GM23338 (cell line): ENCODE measurements at regions not wholly inside any gene's neighbourhood (a gene's known extent, or its start where the extent isn't known, plus 50 kb on each side); places are given as distances from the start of the nearest gene placed in this dataset.

Experiments used
- CTCF ChIP-seq, 2 experiments: fragments of 200-600 bp in 1 of 2; sonication (generic) in 1 of 2; conservative IDR thresholded peaks; 2 replicates each; pipeline versions ENCODE4 v1.5.1 to v1.6.1; 2016 to 2017; ENCODE audit warnings: antibody characterized with exemption in 2 of 2, low read depth in 2 of 2, mild to moderate bottlenecking in 2 of 2, moderate library complexity in 1 of 2
- EZH2 ChIP-seq: fragments of 200-600 bp; sonication (generic); IDR thresholded peaks from one replicate; pipeline ENCODE4 v1.8.0; 2017; ENCODE audit warnings: antibody characterized with exemption, mild to moderate bottlenecking, low read depth; ENCODE audit not compliant: unreplicated experiment
- TF ChIP-seq, protein P1 (sequence below): IDR thresholded peaks from 2 replicates; pipeline ENCODE4 v1.6.1; 2016; ENCODE audit warnings: antibody characterized with exemption

- TF ChIP-seq CTCF (conservative IDR thresholded peaks at IDR 0.05; ENCODE audit: low read depth in 2 of 2) (no peak), EZH2 (no peak)
- TF ChIP-seq, protein P1, sequence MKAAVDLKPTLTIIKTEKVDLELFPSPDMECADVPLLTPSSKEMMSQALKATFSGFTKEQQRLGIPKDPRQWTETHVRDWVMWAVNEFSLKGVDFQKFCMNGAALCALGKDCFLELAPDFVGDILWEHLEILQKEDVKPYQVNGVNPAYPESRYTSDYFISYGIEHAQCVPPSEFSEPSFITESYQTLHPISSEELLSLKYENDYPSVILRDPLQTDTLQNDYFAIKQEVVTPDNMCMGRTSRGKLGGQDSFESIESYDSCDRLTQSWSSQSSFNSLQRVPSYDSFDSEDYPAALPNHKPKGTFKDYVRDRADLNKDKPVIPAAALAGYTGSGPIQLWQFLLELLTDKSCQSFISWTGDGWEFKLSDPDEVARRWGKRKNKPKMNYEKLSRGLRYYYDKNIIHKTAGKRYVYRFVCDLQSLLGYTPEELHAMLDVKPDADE, result no peak
Measured at GRCh38 chr5:8317335-8317734, 448.4 kb downstream of the MTRR start.
